SK-N-MC (cell line): ENCODE measurements at regions not wholly inside any gene's neighbourhood (a gene's known extent, or its start where the extent isn't known, plus 50 kb on each side); places are given as distances from the start of the nearest gene placed in this dataset.

Experiments used
- EZH2 ChIP-seq: fragments of 200-600 bp; sonication (generic); IDR thresholded peaks from one replicate; pipeline ENCODE4 v1.6.1; 2017; ENCODE audit warnings: antibody characterized with exemption
- POLR2AphosphoS5 ChIP-seq: IDR thresholded peaks from 2 replicates; pipeline ENCODE4 v1.6.1; 2012; ENCODE audit warnings: mild to moderate bottlenecking, low read depth, low read length, borderline replicate concordance

DNA sequence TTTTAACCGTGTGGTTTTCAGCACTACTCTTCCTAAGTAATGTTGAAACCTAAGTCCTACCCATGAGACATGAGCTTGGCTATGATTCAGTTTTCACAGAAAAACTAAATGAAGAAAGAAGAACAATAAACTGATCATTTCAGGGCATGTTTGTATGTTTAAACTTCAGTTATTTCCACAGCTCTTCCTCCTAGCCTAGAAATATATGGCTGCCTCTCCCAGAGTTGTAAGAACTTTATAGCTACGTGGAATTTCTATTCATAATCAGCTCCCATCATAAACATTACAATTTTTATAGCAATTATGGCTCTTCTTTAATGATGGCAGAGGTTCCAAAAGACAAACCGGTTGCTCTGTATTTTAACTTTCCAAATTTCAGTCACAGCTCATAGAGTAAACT, 314.7 kb upstream of the ADAMTSL1 start:
- no peak for TF ChIP-seq EZH2
- TF ChIP-seq POLR2AphosphoS5 = no peak
